ENCODE measurements at regions not wholly inside any gene's neighbourhood (a gene's known extent, or its start where the extent isn't known, plus 50 kb on each side); places are given as distances from the start of the nearest gene placed in this dataset.

- H3K4me2 ChIP-seq (ENCODE audit: insufficient read depth, low read length): no peak overlapping the region
- DNase-seq (ENCODE audit: low read depth, low spot score) (no peak), FAIRE-seq (no peak)
- intact Hi-C loops (cut with micrococcal nuclease) (no loop called here), dilution Hi-C loops (cut with MboI; ENCODE audit: extremely low pct_ligation_motif_present, low sequenced_read_pairs) (no loop called here)
- no peak overlapping the region for H3K9ac ChIP-seq (replicated peaks; ENCODE audit: extremely low read depth, insufficient read depth, low read length)
- BruUV-seq (replicated peaks): no TSS peak
- no peak overlapping the region for H3K27ac ChIP-seq (ENCODE audit: insufficient read depth, low read depth, low read length)
- no peak for TF ChIP-seq EZH2 (IDR thresholded peaks at IDR 0.05; ENCODE audit: borderline replicate concordance, low read depth, low read length, severe bottlenecking)
- TF ChIP-seq POLR2A (IDR thresholded peaks at IDR 0.05; ENCODE audit: low read depth, low read length): no peak
- TF ChIP-seq POLR2AphosphoS5 (IDR thresholded peaks at IDR 0.05; ENCODE audit: insufficient read depth, low read depth, low read length): no peak
- TF ChIP-seq MAX (IDR thresholded peaks at IDR 0.05; ENCODE audit: insufficient read depth, insufficient read length): no peak
- no peak for TF ChIP-seq GATA2 (IDR thresholded peaks at IDR 0.05; ENCODE audit: insufficient read depth, insufficient read length, low read depth, low read length)
- no peak for TF ChIP-seq FOS (IDR thresholded peaks at IDR 0.05; ENCODE audit: borderline replicate concordance, insufficient read depth, low read length)
- no peak for TF ChIP-seq CTCF (IDR thresholded peaks at IDR 0.05; ENCODE audit: extremely low read depth in 1 of 2, insufficient read depth in 1 of 2, low read depth in 1 of 2, low read length in 2 of 2)
- no peak for TF ChIP-seq JUN (IDR thresholded peaks at IDR 0.05; ENCODE audit: borderline replicate concordance, insufficient read depth, insufficient read length, low read depth)
- TF ChIP-seq MYC (IDR thresholded peaks at IDR 0.05; ENCODE audit: low read depth, low read length): no peak
- H3K9me1 ChIP-seq (replicated peaks; ENCODE audit: control insufficient read depth, extremely low read depth, insufficient read depth, low read length): no peaks in the 10 kb centered on the region
- no peak overlapping the region for H3K4me3 ChIP-seq (replicated peaks in 1 of 3; ENCODE audit: insufficient read depth in 1 of 3, low read depth in 1 of 3, low read length in 3 of 3)
- H3K4me1 ChIP-seq (ENCODE audit: control insufficient read depth, extremely low read depth, insufficient read depth, low read length): no peaks in the 10 kb centered on the region
- H3K79me2 ChIP-seq (ENCODE audit: control insufficient read depth, insufficient read depth, low read length): no peaks in the 10 kb centered on the region
- H3K36me3 ChIP-seq (ENCODE audit: control insufficient read depth in 2 of 2, extremely low read depth in 1 of 2, insufficient read depth in 2 of 2, low read length in 2 of 2): no peaks in the 10 kb centered on the region
- peaks cover 0 to 2% of the 10 kb centered on the region in 2 experiments for H3K27me3 ChIP-seq (ENCODE audit: control insufficient read depth in 2 of 2, insufficient read depth in 2 of 2, low read length in 2 of 2)
- no peak overlapping the region for H2AFZ ChIP-seq (ENCODE audit: low read depth, low read length)
- H4K20me1 ChIP-seq (replicated peaks; ENCODE audit: control insufficient read depth, extremely low read depth, insufficient read depth, low read length): no peaks in the 10 kb centered on the region
- ChIA-PET POLR2A (no interaction called here), CTCF (no interaction called here)
- H3K9me3 ChIP-seq (replicated peaks; ENCODE audit: control insufficient read depth, insufficient read depth, low read length): no peaks in the 10 kb centered on the region
These were observed 81.3 kb downstream of the KCNF1 start for GRCh38 chr2:10993001-10993481.
